Endothelial cell of umbilical vein (primary cell): ENCODE measurements at regions not wholly inside any gene's neighbourhood (a gene's known extent, or its start where the extent isn't known, plus 50 kb on each side); places are given as distances from the start of the nearest gene placed in this dataset.

Experiments used
- BruUV-seq: library from RNA; stranded (reverse); fragments of 400-500 nt; replicated peaks from 2 replicates; lab custom pipeline; 2021; lab: Mats Ljungman, UMichigan
- CTCF ChIA-PET: fragments of 300-600, 350-600 bp; sonication (Branson Sonifier 250); formaldehyde crosslinking; loops from one replicate; lab custom pipeline; 2021; ENCODE audit warnings: antibody characterized with exemption, inconsistent platforms; lab: Charles Lee
- POLR2A ChIA-PET: fragments of 300-600, 350-600 bp; sonication (Branson Sonifier 250); formaldehyde crosslinking; loops from one replicate; lab custom pipeline; 2021; ENCODE audit warnings: antibody characterized with exemption, inconsistent platforms; lab: Charles Lee
- DNase-seq: peaks from one replicate; pipeline ENCODE4 v3.0.0-alpha.2; 2011; ENCODE audit warnings: low read depth, low spot score
- FAIRE-seq: peaks from 2 replicates; lab custom pipeline; 2011; peaks lifted over from hg19 to GRCh38; lab: Jason Lieb, UNC
- H2AFZ ChIP-seq: 2 replicates; pipeline ENCODE4 v1.6.0; 2012; ENCODE audit warnings: low read depth, low read length, control low read depth, inconsistent platforms
- H3K27ac ChIP-seq: 2 replicates; pipeline ENCODE4 v1.5.1; 2011; ENCODE audit warnings: low read depth, mild to moderate bottlenecking, control low read depth, low read length, moderate library complexity; ENCODE audit not compliant: insufficient read depth
- H3K27me3 ChIP-seq, 2 experiments: 2 replicates each; pipeline versions ENCODE4 v1.6.0 to v1.6.1; 2011; ENCODE audit warnings: low read length in 2 of 2, mixed read lengths in 1 of 2; ENCODE audit not compliant: control insufficient read depth in 2 of 2, insufficient read depth in 2 of 2
- H3K36me3 ChIP-seq, 2 experiments: 2 replicates in 1 of 2; 3 replicates in 1 of 2; pipeline ENCODE4 v1.5.1; 2011; ENCODE audit warnings: low read length in 2 of 2, mild to moderate bottlenecking in 1 of 2, moderate library complexity in 1 of 2; ENCODE audit not compliant: control insufficient read depth in 2 of 2, insufficient read depth in 2 of 2; ENCODE audit errors: extremely low read depth in 1 of 2
- H3K4me1 ChIP-seq: 3 replicates; pipeline ENCODE4 v1.5.1; 2011; ENCODE audit warnings: mild to moderate bottlenecking, low read length; ENCODE audit not compliant: control insufficient read depth, insufficient read depth; ENCODE audit errors: extremely low read depth
- H3K4me2 ChIP-seq: 2 replicates; pipeline ENCODE4 v1.6.1; 2011; ENCODE audit warnings: low read length, control low read depth, mixed read lengths; ENCODE audit not compliant: insufficient read depth
- H3K4me3 ChIP-seq, 3 experiments: fragments of 200-600 bp in 1 of 3; sonication (generic), shearing (Covaris generic) in 1 of 3; replicated peaks in 1 of 3; 2 replicates each; pipeline ENCODE4 v1.5.1; 2011 to 2016; ENCODE audit warnings: control low read depth in 3 of 3, low read length in 3 of 3, mild to moderate bottlenecking in 2 of 3, inconsistent platforms in 1 of 3, low read depth in 1 of 3, moderate library complexity in 1 of 3; ENCODE audit not compliant: insufficient read depth in 1 of 3
- H3K79me2 ChIP-seq: 2 replicates; pipeline ENCODE4 v1.6.0; 2012; ENCODE audit warnings: low read length, inconsistent platforms; ENCODE audit not compliant: control insufficient read depth, insufficient read depth
- H3K9ac ChIP-seq: replicated peaks from 2 replicates; pipeline ENCODE3; 2011; ENCODE audit warnings: low read length, control low read depth; ENCODE audit not compliant: insufficient read depth; ENCODE audit errors: extremely low read depth
- H3K9me1 ChIP-seq: replicated peaks from 3 replicates; pipeline ENCODE4 v1.6.0; 2011; ENCODE audit warnings: mild to moderate bottlenecking, low read length; ENCODE audit not compliant: control insufficient read depth, insufficient read depth; ENCODE audit errors: extremely low read depth
- H3K9me3 ChIP-seq: replicated peaks from 2 replicates; pipeline ENCODE4 v1.5.1; 2012; ENCODE audit warnings: low read length, inconsistent platforms; ENCODE audit not compliant: control insufficient read depth, insufficient read depth
- H4K20me1 ChIP-seq: replicated peaks from 2 replicates; pipeline ENCODE3; 2011; ENCODE audit warnings: mild to moderate bottlenecking, low read length; ENCODE audit not compliant: control insufficient read depth, insufficient read depth; ENCODE audit errors: extremely low read depth
- CTCF ChIP-seq, 2 donors: IDR thresholded peaks; 1 replicate in 1 of 2; 2 replicates in 1 of 2; pipeline ENCODE4 v1.5.1; 2011; ENCODE audit warnings: low read length in 2 of 2, mild to moderate bottlenecking in 2 of 2, moderate library complexity in 2 of 2, control low read depth in 1 of 2, inconsistent platforms in 1 of 2, low read depth in 1 of 2; ENCODE audit not compliant: insufficient read depth in 1 of 2; ENCODE audit errors: extremely low read depth in 1 of 2
- EZH2 ChIP-seq: IDR thresholded peaks from 2 replicates; pipeline ENCODE4 v1.6.1; 2012; ENCODE audit warnings: borderline replicate concordance, low read depth, mild to moderate bottlenecking, moderate library complexity, low read length, inconsistent platforms; ENCODE audit not compliant: severe bottlenecking
- FOS ChIP-seq: IDR thresholded peaks from 2 replicates; pipeline ENCODE4 v1.6.1; 2011; ENCODE audit warnings: mild to moderate bottlenecking, low read length, moderate library complexity, borderline replicate concordance; ENCODE audit not compliant: insufficient read depth
- GATA2 ChIP-seq: IDR thresholded peaks from 2 replicates; pipeline ENCODE4 v1.7.0; 2011; ENCODE audit warnings: low read depth, mild to moderate bottlenecking, moderate library complexity, mixed read lengths, low read length; ENCODE audit not compliant: insufficient read length, insufficient read depth
- JUN ChIP-seq: IDR thresholded peaks from 2 replicates; pipeline ENCODE4 v1.6.1; 2011; ENCODE audit warnings: borderline replicate concordance, low read depth; ENCODE audit not compliant: insufficient read length, insufficient read depth
- MAX ChIP-seq: IDR thresholded peaks from 2 replicates; pipeline ENCODE4 v1.6.1; 2011; ENCODE audit not compliant: insufficient read depth, insufficient read length
- MYC ChIP-seq: IDR thresholded peaks from one replicate; pipeline ENCODE4 v1.6.1; 2011; ENCODE audit warnings: mild to moderate bottlenecking, low read depth, low read length
- POLR2A ChIP-seq: IDR thresholded peaks from 2 replicates; pipeline ENCODE4 v1.6.1; 2012; ENCODE audit warnings: low read depth, mild to moderate bottlenecking, control low read depth, low read length
- POLR2AphosphoS5 ChIP-seq: IDR thresholded peaks from 2 replicates; pipeline ENCODE4 v1.6.1; 2012; ENCODE audit warnings: low read depth, mild to moderate bottlenecking, control low read depth, low read length, moderate library complexity; ENCODE audit not compliant: insufficient read depth
- dilution Hi-C: fragments of 300-500 bp; cut with MboI; formaldehyde crosslinking; loops from one replicate; pipeline ENCODE4 v1.15.0; 2019; ENCODE audit warnings: low sequenced_read_pairs; ENCODE audit not compliant: extremely low pct_ligation_motif_present
- intact Hi-C: fragments of 100-400 bp; cut with micrococcal nuclease; formaldehyde crosslinking; loops from one replicate; pipeline ENCODE4 v1.10.0; 2022

- TF ChIP-seq POLR2A (no peak), CTCF (IDR thresholded peaks at IDR 0.05; ENCODE audit: extremely low read depth in 1 of 2, insufficient read depth in 1 of 2, low read depth in 1 of 2, low read length in 2 of 2) (no peak), EZH2 (no peak), FOS (no peak), MAX (no peak), JUN (no peak), MYC (no peak), POLR2AphosphoS5 (no peak), GATA2 (no peak)
- H3K4me3 ChIP-seq, result no peak overlapping the region
- H3K4me2 ChIP-seq, result no peak overlapping the region
- ChIA-PET POLR2A (interaction anchor here (0.5 kb wide), 1 partner anchor 296 kb away, joined by 4 read pairs; no protein-coding TSS in a partner anchor), CTCF (interaction anchor here (1.0 kb wide), 1 partner anchor 10 kb away, joined by 3 read pairs; no protein-coding TSS in a partner anchor)
- no peaks in the 10 kb centered on the region for H3K36me3 ChIP-seq
- no peaks in the 10 kb centered on the region for H4K20me1 ChIP-seq
- no TSS peak for BruUV-seq
- H3K9ac ChIP-seq, result no peak overlapping the region
- no peaks in the 10 kb centered on the region for H3K27me3 ChIP-seq
- H3K9me1 ChIP-seq, result no peaks in the 10 kb centered on the region
- H3K4me1 ChIP-seq, result no peaks in the 10 kb centered on the region
- FAIRE-seq, result no peak
- no peak overlapping the region for H2AFZ ChIP-seq
- intact Hi-C loops (no loop called here), dilution Hi-C loops (no loop called here)
- H3K79me2 ChIP-seq, result no peaks in the 10 kb centered on the region
- H3K9me3 ChIP-seq, result no peaks in the 10 kb centered on the region
- H3K27ac ChIP-seq, result no peak overlapping the region
- DNase-seq, result no peak
Measured at GRCh38 chr4:130131536-130131935, 1035.6 kb downstream of the C4orf33 start.
